ENCODE measurements at regions not wholly inside any gene's neighbourhood (a gene's known extent, or its start where the extent isn't known, plus 50 kb on each side); places are given as distances from the start of the nearest gene placed in this dataset.

DNA sequence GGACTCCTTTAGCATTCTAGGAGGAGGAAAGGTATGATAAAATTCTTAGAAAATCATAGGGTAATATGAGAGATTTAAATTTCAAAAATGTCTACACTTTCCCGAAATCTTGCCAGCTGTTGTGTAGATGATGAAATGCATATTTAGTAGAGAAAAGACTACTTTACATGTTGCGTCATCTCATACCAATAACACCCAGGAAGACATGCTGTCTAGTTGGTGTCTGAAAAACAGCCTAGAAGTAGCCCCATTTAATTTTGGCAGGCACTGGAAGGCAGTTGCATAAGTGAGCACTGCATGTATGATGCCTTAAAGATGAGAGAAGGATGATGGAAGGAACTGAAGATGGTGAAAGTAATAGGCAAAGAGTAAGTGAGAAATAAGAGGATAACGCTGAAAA lies 310.5 kb upstream of the TPM1 start:
- TF ChIP-seq POLR2A (IDR thresholded peaks at IDR 0.05) (no peak), EP300 (IDR thresholded peaks at IDR 0.05) (no peak)
- TF ChIP-seq, protein P1, sequence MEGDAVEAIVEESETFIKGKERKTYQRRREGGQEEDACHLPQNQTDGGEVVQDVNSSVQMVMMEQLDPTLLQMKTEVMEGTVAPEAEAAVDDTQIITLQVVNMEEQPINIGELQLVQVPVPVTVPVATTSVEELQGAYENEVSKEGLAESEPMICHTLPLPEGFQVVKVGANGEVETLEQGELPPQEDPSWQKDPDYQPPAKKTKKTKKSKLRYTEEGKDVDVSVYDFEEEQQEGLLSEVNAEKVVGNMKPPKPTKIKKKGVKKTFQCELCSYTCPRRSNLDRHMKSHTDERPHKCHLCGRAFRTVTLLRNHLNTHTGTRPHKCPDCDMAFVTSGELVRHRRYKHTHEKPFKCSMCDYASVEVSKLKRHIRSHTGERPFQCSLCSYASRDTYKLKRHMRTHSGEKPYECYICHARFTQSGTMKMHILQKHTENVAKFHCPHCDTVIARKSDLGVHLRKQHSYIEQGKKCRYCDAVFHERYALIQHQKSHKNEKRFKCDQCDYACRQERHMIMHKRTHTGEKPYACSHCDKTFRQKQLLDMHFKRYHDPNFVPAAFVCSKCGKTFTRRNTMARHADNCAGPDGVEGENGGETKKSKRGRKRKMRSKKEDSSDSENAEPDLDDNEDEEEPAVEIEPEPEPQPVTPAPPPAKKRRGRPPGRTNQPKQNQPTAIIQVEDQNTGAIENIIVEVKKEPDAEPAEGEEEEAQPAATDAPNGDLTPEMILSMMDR (IDR thresholded peaks at IDR 0.05), result no peak
